K562 (cell line): ENCODE measurements at regions not wholly inside any gene's neighbourhood (a gene's known extent, or its start where the extent isn't known, plus 50 kb on each side); places are given as distances from the start of the nearest gene placed in this dataset.

Experiments used
- ATAC-seq: fragments of 200-7000 bp; cut with Tn5 transposase; 3 replicates; pipeline ENCODE4 v1.9.1; 2020; ENCODE audit warnings: moderate library complexity
- BruUV-seq: library from RNA; stranded (reverse); fragments of 400-500 nt; replicated peaks from 2 replicates; lab custom pipeline; 2021; lab: Mats Ljungman, UMichigan
- CTCF ChIA-PET: fragments of 300-600 bp; formaldehyde crosslinking; extraction: SDS; loops from one replicate; lab custom pipeline; 2021; ENCODE audit warnings: low intra/inter-chr PET ratio; lab: Yijun Ruan, JAX
- POLR2A ChIA-PET: fragments of 300-600, 350-650 bp; sonication (Branson Sonifier 250); formaldehyde crosslinking; extraction: SDS; loops from one replicate; lab custom pipeline; 2021; ENCODE audit warnings: antibody characterized with exemption, inconsistent platforms; lab: Yijun Ruan, JAX
- DNase-seq, 4 experiments: peaks; one replicate each; pipeline versions ENCODE4 v3.0.0 to v3.0.0-alpha.2; 2011 to 2018; ENCODE audit warnings: low spot score in 3 of 4, mixed read lengths in 3 of 4; ENCODE audit errors: extremely low read depth in 1 of 4
- FAIRE-seq: peaks from 2 replicates; lab custom pipeline; 2011; peaks lifted over from hg19 to GRCh38; lab: Jason Lieb, UNC
- H2AFZ ChIP-seq: 2 replicates; pipeline ENCODE4 v1.6.0; 2011; ENCODE audit warnings: low read depth, low read length, control low read depth, inconsistent platforms
- H3K27ac ChIP-seq: fragments of 200-600 bp; 3 replicates; pipeline ENCODE4 v1.8.0; 2011; ENCODE audit warnings: low read depth, mild to moderate bottlenecking, control low read depth, inconsistent platforms, low read length, moderate library complexity, mixed read lengths; ENCODE audit errors: extremely low read depth
- H3K27me3 ChIP-seq, 2 experiments: fragments of 300-600 bp in 1 of 2; 2 replicates in 1 of 2; 3 replicates in 1 of 2; pipeline versions ENCODE4 v1.6.0 to v1.8.0; 2011; ENCODE audit warnings: inconsistent platforms in 2 of 2, low read length in 2 of 2, mild to moderate bottlenecking in 1 of 2, mixed read lengths in 1 of 2, moderate library complexity in 1 of 2; ENCODE audit not compliant: control insufficient read depth in 2 of 2, insufficient read depth in 2 of 2
- H3K36me3 ChIP-seq: fragments of 300-600 bp; 3 replicates; pipeline ENCODE4 v1.8.0; 2011; ENCODE audit warnings: mild to moderate bottlenecking, low read length, inconsistent platforms; ENCODE audit not compliant: control insufficient read depth, insufficient read depth
- H3K4me1 ChIP-seq, 2 experiments: fragments of 200-600 bp in 1 of 2; replicated peaks in 1 of 2; 2 replicates in 1 of 2; 3 replicates in 1 of 2; pipeline versions ENCODE4 v1.5.1 to v1.8.0; 2011; ENCODE audit warnings: inconsistent platforms in 2 of 2, low read length in 2 of 2, mild to moderate bottlenecking in 1 of 2, mixed read lengths in 1 of 2, moderate library complexity in 1 of 2; ENCODE audit not compliant: control insufficient read depth in 2 of 2, insufficient read depth in 2 of 2
- H3K4me2 ChIP-seq: 2 replicates; pipeline ENCODE4 v1.6.1; 2011; ENCODE audit warnings: low read length, control low read depth, inconsistent platforms, mixed read lengths; ENCODE audit not compliant: insufficient read depth
- H3K4me3 ChIP-seq: fragments of 200-600 bp; sonication (generic), shearing (Covaris generic); 2 replicates; pipeline ENCODE4 v1.5.1; 2016; ENCODE audit warnings: control low read depth, inconsistent platforms
- H3K79me2 ChIP-seq: fragments of 200-600 bp; 3 replicates; pipeline ENCODE4 v1.8.0; 2011; ENCODE audit warnings: low read length, inconsistent platforms; ENCODE audit not compliant: control insufficient read depth, insufficient read depth
- H3K9ac ChIP-seq, 2 experiments: 2 replicates each; pipeline versions ENCODE4 v1.6.0 to v1.6.1; 2011; ENCODE audit warnings: low read depth in 2 of 2, low read length in 2 of 2, control low read depth in 1 of 2, inconsistent platforms in 1 of 2, mild to moderate bottlenecking in 1 of 2, mixed read lengths in 1 of 2; ENCODE audit not compliant: insufficient read depth in 1 of 2
- H3K9me1 ChIP-seq: one replicate; pipeline ENCODE4 v1.6.0; 2011; ENCODE audit warnings: inconsistent platforms, mild to moderate bottlenecking, low read length, moderate library complexity; ENCODE audit not compliant: control insufficient read depth, insufficient read depth
- H3K9me3 ChIP-seq: replicated peaks from 2 replicates; pipeline ENCODE4 v1.5.1; 2011; ENCODE audit warnings: low read depth, low read length, inconsistent platforms; ENCODE audit not compliant: control insufficient read depth, insufficient read depth
- H4K20me1 ChIP-seq: replicated peaks from 2 replicates; pipeline ENCODE4 v1.6.1; 2011; ENCODE audit warnings: low read length, inconsistent platforms, mixed read lengths; ENCODE audit not compliant: control insufficient read depth, insufficient read depth
- HEY1 ChIP-seq: fragments of 250-450 bp; sonication (Bioruptor Pico); IDR thresholded peaks from 2 replicates; pipeline ENCODE4 v1.5.0; 2020; ENCODE audit warnings: mild to moderate bottlenecking, moderate library complexity, borderline replicate concordance
- NFIC ChIP-seq: fragments of 450-650 bp; IDR thresholded peaks from 2 replicates; pipeline ENCODE4 v1.6.1; 2017; ENCODE audit warnings: mild to moderate bottlenecking, inconsistent platforms
- PML ChIP-seq: IDR thresholded peaks from 2 replicates; pipeline ENCODE4 v1.6.1; 2012; ENCODE audit warnings: low read length, inconsistent platforms
- STAG1 ChIP-seq: sonication (generic); formaldehyde crosslinking; IDR thresholded peaks from 2 replicates; pipeline ENCODE4 v1.5.0; 2020; ENCODE audit warnings: missing genetic modification reagents, borderline replicate concordance
- TCF7L2 ChIP-seq: fragments of 150-350 bp; IDR thresholded peaks from 2 replicates; pipeline ENCODE4 v1.6.1; 2016; ENCODE audit warnings: low read depth, mild to moderate bottlenecking, low read length, moderate library complexity
- ZNF41 ChIP-seq: fragments of 250-450 bp; sonication (Bioruptor Pico); conservative IDR thresholded peaks from 2 replicates; pipeline ENCODE4 v1.4.0; 2020; ENCODE audit warnings: mild to moderate bottlenecking
- ZSCAN29 ChIP-seq: fragments of 450-650 bp; IDR thresholded peaks from 2 replicates; pipeline ENCODE4 v1.6.1; 2017
- WGBS: fragments of 100-300 bp; shearing (Covaris generic); methylation state at CpG from one replicate; pipeline ENCODE4 v1.1.6; 2016; ENCODE audit warnings: low coverage, mixed read lengths; ENCODE audit not compliant: insufficient coverage; ENCODE audit errors: missing lambda C conversion rate; 5-methylcytosine and 5-hydroxymethylcytosine counted together
- in situ Hi-C: fragments of 300-500 bp; cut with MboI; formaldehyde crosslinking; loops from 4 replicates; pipeline ENCODE4 v1.15.0; 2018; ENCODE audit warnings: inconsistent platforms, mixed read lengths
- intact Hi-C: fragments of 100-400 bp; cut with micrococcal nuclease; formaldehyde crosslinking; loops from 2 replicates; pipeline ENCODE4 v1.14.2; 2022
- TF ChIP-seq, protein P1 (sequence below): fragments of 450-650 bp; IDR thresholded peaks from 2 replicates; pipeline ENCODE4 v1.6.1; 2017; ENCODE audit warnings: mild to moderate bottlenecking, moderate library complexity
- TF ChIP-seq, protein P2 (sequence below): fragments of 450-650 bp; IDR thresholded peaks from 2 replicates; pipeline ENCODE4 v1.6.1; 2016; ENCODE audit warnings: low read depth, mild to moderate bottlenecking, moderate library complexity
- TF ChIP-seq, protein P3 (sequence below): sonication (generic); formaldehyde crosslinking; IDR thresholded peaks from 2 replicates; pipeline ENCODE4 v1.8.0; 2023; ENCODE audit warnings: mild to moderate bottlenecking, missing genetic modification reagents
- TF ChIP-seq, protein P4 (sequence below), 2 experiments: fragments of 150-350 bp in 1 of 2; IDR thresholded peaks; 2 replicates each; pipeline ENCODE4 v1.6.1; 2012 to 2016; ENCODE audit warnings: low read depth in 2 of 2, low read length in 2 of 2, mild to moderate bottlenecking in 1 of 2, moderate library complexity in 1 of 2
- TF ChIP-seq, protein P5 (sequence below): fragments of 450-650 bp; IDR thresholded peaks from 2 replicates; pipeline ENCODE4 v1.6.1; 2016; ENCODE audit warnings: mild to moderate bottlenecking

DNA sequence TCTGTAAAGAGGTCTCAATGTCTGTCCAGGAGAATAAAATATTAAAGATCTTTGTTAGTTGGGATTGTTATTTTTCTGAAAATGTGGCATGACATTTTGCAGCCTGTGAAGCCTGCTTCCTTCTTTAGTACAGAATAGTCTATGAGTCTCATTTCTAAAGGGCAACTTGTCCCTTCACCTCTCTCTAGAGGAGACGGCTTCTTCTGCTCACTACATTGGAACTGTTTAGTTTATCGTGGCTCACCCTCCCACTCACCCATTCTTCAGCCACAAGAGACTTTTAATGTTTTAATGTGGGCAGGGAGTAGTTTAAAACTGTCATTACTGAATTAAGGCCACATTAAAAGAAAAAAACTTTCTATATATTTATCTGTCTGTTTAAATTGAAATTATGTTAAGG lies 161.0 kb downstream of the BARD1 start (continued):
- TF ChIP-seq PML, result no peak
- TF ChIP-seq, protein P1, sequence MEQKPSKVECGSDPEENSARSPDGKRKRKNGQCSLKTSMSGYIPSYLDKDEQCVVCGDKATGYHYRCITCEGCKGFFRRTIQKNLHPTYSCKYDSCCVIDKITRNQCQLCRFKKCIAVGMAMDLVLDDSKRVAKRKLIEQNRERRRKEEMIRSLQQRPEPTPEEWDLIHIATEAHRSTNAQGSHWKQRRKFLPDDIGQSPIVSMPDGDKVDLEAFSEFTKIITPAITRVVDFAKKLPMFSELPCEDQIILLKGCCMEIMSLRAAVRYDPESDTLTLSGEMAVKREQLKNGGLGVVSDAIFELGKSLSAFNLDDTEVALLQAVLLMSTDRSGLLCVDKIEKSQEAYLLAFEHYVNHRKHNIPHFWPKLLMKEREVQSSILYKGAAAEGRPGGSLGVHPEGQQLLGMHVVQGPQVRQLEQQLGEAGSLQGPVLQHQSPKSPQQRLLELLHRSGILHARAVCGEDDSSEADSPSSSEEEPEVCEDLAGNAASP, result no peak
- no peak for TF ChIP-seq ZNF41 (CRISPR knock-in tag)
- TF ChIP-seq, all 486 proteins: peak for 0

DNA sequence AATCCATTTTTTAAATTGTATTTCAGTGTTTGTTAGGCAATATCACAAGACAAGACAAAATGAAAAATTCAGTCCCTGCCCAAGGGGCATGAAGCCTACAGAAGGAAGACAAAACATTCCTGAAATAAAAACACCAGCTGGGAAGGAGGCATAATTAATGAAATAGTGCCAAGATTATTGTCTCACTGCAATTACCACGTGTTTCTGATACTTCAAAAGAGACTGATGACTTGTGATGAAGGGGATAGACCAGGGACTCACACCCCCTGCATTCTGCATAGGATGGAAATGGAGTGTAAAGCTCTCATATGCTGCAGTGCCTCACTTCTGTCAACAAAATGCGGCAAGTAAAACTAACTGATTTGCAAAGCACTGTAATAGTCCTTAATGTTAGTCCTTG lies 178.1 kb downstream of the BARD1 start:
- no peaks in the 10 kb centered on the region for H3K9me3 ChIP-seq
- CTCF ChIA-PET, result no interaction called here
- 0% methylated on average over 2 of the region's 2 CpGs for WGBS
- in situ Hi-C loops (no loop called here), intact Hi-C loops (no loop called here)
- H3K4me3 ChIP-seq, result no peak overlapping the region
- H4K20me1 ChIP-seq, result no peaks in the 10 kb centered on the region
- FAIRE-seq, result no peak
- no peaks in the 10 kb centered on the region for H3K9me1 ChIP-seq
- H3K4me1 ChIP-seq, result no peaks in the 10 kb centered on the region
- no peak for DNase-seq
- no peak overlapping the region for H3K4me2 ChIP-seq
- no peak overlapping the region for H3K27ac ChIP-seq
- no peaks in the 10 kb centered on the region for H3K27me3 ChIP-seq
- no peak overlapping the region for H2AFZ ChIP-seq
- no peak for ATAC-seq
- no peaks in the 10 kb centered on the region for H3K79me2 ChIP-seq
- H3K9ac ChIP-seq, result no peak overlapping the region
- BruUV-seq, result no TSS peak
- no peaks in the 10 kb centered on the region for H3K36me3 ChIP-seq
- POLR2A ChIA-PET, result no interaction called here
- TF ChIP-seq, protein P2, sequence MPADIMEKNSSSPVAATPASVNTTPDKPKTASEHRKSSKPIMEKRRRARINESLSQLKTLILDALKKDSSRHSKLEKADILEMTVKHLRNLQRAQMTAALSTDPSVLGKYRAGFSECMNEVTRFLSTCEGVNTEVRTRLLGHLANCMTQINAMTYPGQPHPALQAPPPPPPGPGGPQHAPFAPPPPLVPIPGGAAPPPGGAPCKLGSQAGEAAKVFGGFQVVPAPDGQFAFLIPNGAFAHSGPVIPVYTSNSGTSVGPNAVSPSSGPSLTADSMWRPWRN, result no peak
- TF ChIP-seq, protein P3, sequence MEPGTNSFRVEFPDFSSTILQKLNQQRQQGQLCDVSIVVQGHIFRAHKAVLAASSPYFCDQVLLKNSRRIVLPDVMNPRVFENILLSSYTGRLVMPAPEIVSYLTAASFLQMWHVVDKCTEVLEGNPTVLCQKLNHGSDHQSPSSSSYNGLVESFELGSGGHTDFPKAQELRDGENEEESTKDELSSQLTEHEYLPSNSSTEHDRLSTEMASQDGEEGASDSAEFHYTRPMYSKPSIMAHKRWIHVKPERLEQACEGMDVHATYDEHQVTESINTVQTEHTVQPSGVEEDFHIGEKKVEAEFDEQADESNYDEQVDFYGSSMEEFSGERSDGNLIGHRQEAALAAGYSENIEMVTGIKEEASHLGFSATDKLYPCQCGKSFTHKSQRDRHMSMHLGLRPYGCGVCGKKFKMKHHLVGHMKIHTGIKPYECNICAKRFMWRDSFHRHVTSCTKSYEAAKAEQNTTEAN (CRISPR knock-in tag), result no peak
- no peak for TF ChIP-seq NFIC
- no peak for TF ChIP-seq STAG1 (CRISPR knock-in tag)
- no peak for TF ChIP-seq HEY1
- TF ChIP-seq, protein P4, sequence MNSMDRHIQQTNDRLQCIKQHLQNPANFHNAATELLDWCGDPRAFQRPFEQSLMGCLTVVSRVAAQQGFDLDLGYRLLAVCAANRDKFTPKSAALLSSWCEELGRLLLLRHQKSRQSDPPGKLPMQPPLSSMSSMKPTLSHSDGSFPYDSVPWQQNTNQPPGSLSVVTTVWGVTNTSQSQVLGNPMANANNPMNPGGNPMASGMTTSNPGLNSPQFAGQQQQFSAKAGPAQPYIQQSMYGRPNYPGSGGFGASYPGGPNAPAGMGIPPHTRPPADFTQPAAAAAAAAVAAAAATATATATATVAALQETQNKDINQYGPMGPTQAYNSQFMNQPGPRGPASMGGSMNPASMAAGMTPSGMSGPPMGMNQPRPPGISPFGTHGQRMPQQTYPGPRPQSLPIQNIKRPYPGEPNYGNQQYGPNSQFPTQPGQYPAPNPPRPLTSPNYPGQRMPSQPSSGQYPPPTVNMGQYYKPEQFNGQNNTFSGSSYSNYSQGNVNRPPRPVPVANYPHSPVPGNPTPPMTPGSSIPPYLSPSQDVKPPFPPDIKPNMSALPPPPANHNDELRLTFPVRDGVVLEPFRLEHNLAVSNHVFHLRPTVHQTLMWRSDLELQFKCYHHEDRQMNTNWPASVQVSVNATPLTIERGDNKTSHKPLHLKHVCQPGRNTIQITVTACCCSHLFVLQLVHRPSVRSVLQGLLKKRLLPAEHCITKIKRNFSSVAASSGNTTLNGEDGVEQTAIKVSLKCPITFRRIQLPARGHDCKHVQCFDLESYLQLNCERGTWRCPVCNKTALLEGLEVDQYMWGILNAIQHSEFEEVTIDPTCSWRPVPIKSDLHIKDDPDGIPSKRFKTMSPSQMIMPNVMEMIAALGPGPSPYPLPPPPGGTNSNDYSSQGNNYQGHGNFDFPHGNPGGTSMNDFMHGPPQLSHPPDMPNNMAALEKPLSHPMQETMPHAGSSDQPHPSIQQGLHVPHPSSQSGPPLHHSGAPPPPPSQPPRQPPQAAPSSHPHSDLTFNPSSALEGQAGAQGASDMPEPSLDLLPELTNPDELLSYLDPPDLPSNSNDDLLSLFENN (IDR thresholded peaks at IDR 0.05; ENCODE audit: low read depth in 2 of 2, low read length in 2 of 2), result no peak
- TF ChIP-seq ZSCAN29, result no peak
- TF ChIP-seq, protein P5, sequence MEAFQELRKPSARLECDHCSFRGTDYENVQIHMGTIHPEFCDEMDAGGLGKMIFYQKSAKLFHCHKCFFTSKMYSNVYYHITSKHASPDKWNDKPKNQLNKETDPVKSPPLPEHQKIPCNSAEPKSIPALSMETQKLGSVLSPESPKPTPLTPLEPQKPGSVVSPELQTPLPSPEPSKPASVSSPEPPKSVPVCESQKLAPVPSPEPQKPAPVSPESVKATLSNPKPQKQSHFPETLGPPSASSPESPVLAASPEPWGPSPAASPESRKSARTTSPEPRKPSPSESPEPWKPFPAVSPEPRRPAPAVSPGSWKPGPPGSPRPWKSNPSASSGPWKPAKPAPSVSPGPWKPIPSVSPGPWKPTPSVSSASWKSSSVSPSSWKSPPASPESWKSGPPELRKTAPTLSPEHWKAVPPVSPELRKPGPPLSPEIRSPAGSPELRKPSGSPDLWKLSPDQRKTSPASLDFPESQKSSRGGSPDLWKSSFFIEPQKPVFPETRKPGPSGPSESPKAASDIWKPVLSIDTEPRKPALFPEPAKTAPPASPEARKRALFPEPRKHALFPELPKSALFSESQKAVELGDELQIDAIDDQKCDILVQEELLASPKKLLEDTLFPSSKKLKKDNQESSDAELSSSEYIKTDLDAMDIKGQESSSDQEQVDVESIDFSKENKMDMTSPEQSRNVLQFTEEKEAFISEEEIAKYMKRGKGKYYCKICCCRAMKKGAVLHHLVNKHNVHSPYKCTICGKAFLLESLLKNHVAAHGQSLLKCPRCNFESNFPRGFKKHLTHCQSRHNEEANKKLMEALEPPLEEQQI, result no peak
- no peak for TF ChIP-seq TCF7L2
